H9 (cell line): ENCODE measurements at regions not wholly inside any gene's neighbourhood (a gene's known extent, or its start where the extent isn't known, plus 50 kb on each side); places are given as distances from the start of the nearest gene placed in this dataset.

Source experiments
- DNase-seq: peaks from one replicate; pipeline ENCODE4 v3.0.0-alpha.2; 2017
- H2AFZ ChIP-seq: one replicate; pipeline ENCODE4 v1.6.1; 2013; ENCODE audit warnings: mild to moderate bottlenecking, low read length, control low read depth, moderate library complexity
- H2AK5ac ChIP-seq: 2 replicates; pipeline ENCODE4 v1.6.1; 2013; ENCODE audit warnings: low read length, control low read depth, mixed read lengths; ENCODE audit not compliant: insufficient read length
- H2BK120ac ChIP-seq: one replicate; pipeline ENCODE4 v1.6.1; 2013; ENCODE audit warnings: low read depth, mild to moderate bottlenecking, low read length, control low read depth, inconsistent platforms; ENCODE audit not compliant: poor library complexity, severe bottlenecking
- H2BK12ac ChIP-seq: 2 replicates; pipeline ENCODE4 v1.6.1; 2013; ENCODE audit warnings: low read length, control low read depth, mixed read lengths, low read depth; ENCODE audit not compliant: insufficient read length
- H2BK15ac ChIP-seq: 2 replicates; pipeline ENCODE4 v1.6.1; 2013; ENCODE audit warnings: low read depth, low read length, control low read depth
- H2BK20ac ChIP-seq: one replicate; pipeline ENCODE4 v1.6.1; 2013; ENCODE audit warnings: low read depth, mild to moderate bottlenecking, low read length, control low read depth, inconsistent platforms; ENCODE audit not compliant: poor library complexity, severe bottlenecking
- H2BK5ac ChIP-seq: 2 replicates; pipeline ENCODE4 v1.6.1; 2013; ENCODE audit warnings: low read length, control low read depth, mixed read lengths; ENCODE audit not compliant: insufficient read length
- H3K14ac ChIP-seq: 2 replicates; pipeline ENCODE4 v1.6.1; 2013; ENCODE audit warnings: low read length, control low read depth; ENCODE audit not compliant: insufficient read depth
- H3K18ac ChIP-seq: 2 replicates; pipeline ENCODE4 v1.6.1; 2013; ENCODE audit warnings: low read depth, mild to moderate bottlenecking, mixed read lengths, low read length, control low read depth; ENCODE audit not compliant: insufficient read length
- H3K23ac ChIP-seq: 2 replicates; pipeline ENCODE4 v1.6.1; 2013; ENCODE audit warnings: low read length, control low read depth, mixed read lengths, low read depth; ENCODE audit not compliant: insufficient read length
- H3K23me2 ChIP-seq: 2 replicates; pipeline ENCODE4 v1.6.1; 2013; ENCODE audit warnings: low read depth, mild to moderate bottlenecking, mixed read lengths, low read length, control low read depth; ENCODE audit not compliant: insufficient read length, poor library complexity, severe bottlenecking
- H3K27ac ChIP-seq: 2 replicates; pipeline ENCODE4 v1.5.1; 2013; ENCODE audit warnings: low read length, control low read depth, mixed read lengths, low read depth; ENCODE audit not compliant: insufficient read length
- H3K27me3 ChIP-seq: 2 replicates; pipeline ENCODE4 v1.6.1; 2013; ENCODE audit warnings: low read length, control low read depth, inconsistent platforms; ENCODE audit not compliant: insufficient read depth
- H3K4ac ChIP-seq: 2 replicates; pipeline ENCODE4 v1.6.1; 2013; ENCODE audit warnings: low read depth, mild to moderate bottlenecking, control low read depth, inconsistent platforms, low read length, moderate library complexity
- H3K4me1 ChIP-seq: 2 replicates; pipeline ENCODE4 v1.6.1; 2013; ENCODE audit warnings: low read length, control low read depth, inconsistent platforms; ENCODE audit not compliant: insufficient read depth
- H3K4me2 ChIP-seq: 2 replicates; pipeline ENCODE4 v1.6.1; 2013; ENCODE audit warnings: low read length, control low read depth, mixed read lengths; ENCODE audit not compliant: insufficient read length, insufficient read depth
- H3K56ac ChIP-seq: 2 replicates; pipeline ENCODE4 v1.6.1; 2013; ENCODE audit warnings: low read depth, mild to moderate bottlenecking, mixed read lengths, low read length, control low read depth; ENCODE audit not compliant: insufficient read length
- H3K79me1 ChIP-seq: 2 replicates; pipeline ENCODE4 v1.6.1; 2013; ENCODE audit warnings: low read depth, mild to moderate bottlenecking, moderate library complexity, low read length, control low read depth, inconsistent platforms; ENCODE audit not compliant: insufficient read depth, poor library complexity, severe bottlenecking
- H3K79me2 ChIP-seq: 2 replicates; pipeline ENCODE4 v1.6.1; 2013; ENCODE audit warnings: low read length, control low read depth, inconsistent platforms; ENCODE audit not compliant: insufficient read depth
- H3K9ac ChIP-seq: 2 replicates; pipeline ENCODE4 v1.6.1; 2013; ENCODE audit warnings: low read length, control low read depth, mixed read lengths; ENCODE audit not compliant: insufficient read length; ENCODE audit errors: extremely low read depth
- H3K9me3 ChIP-seq: one replicate; pipeline ENCODE4 v1.6.1; 2013; ENCODE audit warnings: low read depth, low read length, inconsistent platforms; ENCODE audit not compliant: control insufficient read depth
- H3T11ph ChIP-seq: one replicate; pipeline ENCODE4 v1.6.1; 2013; ENCODE audit warnings: mild to moderate bottlenecking, low read length, control low read depth, inconsistent platforms
- H4K20me1 ChIP-seq: one replicate; pipeline ENCODE4 v1.6.1; 2013; ENCODE audit not compliant: control insufficient read depth, insufficient read length, insufficient read depth
- H4K5ac ChIP-seq: 2 replicates; pipeline ENCODE4 v1.6.1; 2013; ENCODE audit warnings: low read depth, mild to moderate bottlenecking, mixed read lengths, low read length, control low read depth; ENCODE audit not compliant: insufficient read length
- H4K8ac ChIP-seq: replicated peaks from 2 replicates; pipeline ENCODE4 v1.6.1; 2013; ENCODE audit warnings: low read length, control low read depth, mixed read lengths, low read depth; ENCODE audit not compliant: insufficient read length
- H4K91ac ChIP-seq: 2 replicates; pipeline ENCODE4 v1.6.1; 2013; ENCODE audit warnings: low read depth, mild to moderate bottlenecking, moderate library complexity, mixed read lengths, low read length, control low read depth; ENCODE audit not compliant: insufficient read length
- H3K27ac Mint-ChIP-seq, 3 experiments: 2 replicates in 2 of 3; 3 replicates in 1 of 3; pipeline ENCODE4 v1.8.0; 2020 to 2021; ENCODE audit warnings: mixed read lengths in 3 of 3, mild to moderate bottlenecking in 1 of 3, moderate library complexity in 1 of 3
- H3K27me3 Mint-ChIP-seq: 2 replicates; pipeline ENCODE4 v1.8.0; 2021; ENCODE audit warnings: low read depth, mild to moderate bottlenecking, moderate library complexity, mixed read lengths
- H3K36me3 Mint-ChIP-seq, 3 experiments: 2 replicates in 2 of 3; 3 replicates in 1 of 3; pipeline ENCODE4 v1.8.0; 2020 to 2021; ENCODE audit warnings: low read depth in 3 of 3, mixed read lengths in 3 of 3; ENCODE audit not compliant: insufficient read depth in 1 of 3
- H3K4me1 Mint-ChIP-seq, 2 experiments: 2 replicates each; pipeline ENCODE4 v1.8.0; 2020; ENCODE audit warnings: mixed read lengths in 2 of 2
- H3K4me3 Mint-ChIP-seq, 2 experiments: 2 replicates in 1 of 2; 3 replicates in 1 of 2; pipeline ENCODE4 v1.8.0; 2020 to 2021; ENCODE audit warnings: mild to moderate bottlenecking in 2 of 2, mixed read lengths in 2 of 2, moderate library complexity in 1 of 2
- H3K9me3 Mint-ChIP-seq, 2 experiments: 2 replicates in 1 of 2; 3 replicates in 1 of 2; pipeline ENCODE4 v1.8.0; 2020; ENCODE audit warnings: mild to moderate bottlenecking in 2 of 2, mixed read lengths in 2 of 2, moderate library complexity in 1 of 2
- CTCF ChIP-seq: fragments of 200-600 bp; sonication (generic); conservative IDR thresholded peaks from 3 replicates; pipeline ENCODE4 v1.8.0; 2021; ENCODE audit warnings: antibody characterized with exemption, mild to moderate bottlenecking
- WGBS: extraction: QIAGEN DNeasy Blood & Tissue Kit; methylation state at CpG from one replicate; pipeline ENCODE4 v1.1.7; 2013; ENCODE audit warnings: missing lambda C conversion rate, low lambda C conversion rate, mixed read lengths; ENCODE audit not compliant: insufficient read length; ENCODE audit errors: extremely low coverage; 5-methylcytosine and 5-hydroxymethylcytosine counted together

- no peaks in the 10 kb centered on the region for H3K4me1 Mint-ChIP-seq
- DNase-seq = no peak
- H3K27ac Mint-ChIP-seq = no peak overlapping the region
- no peak overlapping the region for H3K4me2 ChIP-seq
- no peaks in the 10 kb centered on the region for H3K23me2 ChIP-seq
- no peaks in the 10 kb centered on the region for H3K79me2 ChIP-seq
- H3K4ac ChIP-seq = no peak overlapping the region
- H4K20me1 ChIP-seq = no peaks in the 10 kb centered on the region
- H3K79me1 ChIP-seq = no peaks in the 10 kb centered on the region
- no peak overlapping the region for H2AFZ ChIP-seq
- H3K27me3 Mint-ChIP-seq = no peaks in the 10 kb centered on the region
- H3K18ac ChIP-seq = no peak overlapping the region
- no peak overlapping the region for H3K14ac ChIP-seq
- H3T11ph ChIP-seq = no peak overlapping the region
- H3K9me3 ChIP-seq = no peaks in the 10 kb centered on the region
- no peak overlapping the region for H3K9ac ChIP-seq
- no peak overlapping the region for H4K8ac ChIP-seq
- no peak overlapping the region for H4K91ac ChIP-seq
- no peak overlapping the region for H2BK20ac ChIP-seq
- no peak overlapping the region for H2BK12ac ChIP-seq
- no peaks in the 10 kb centered on the region for H3K27me3 ChIP-seq
- no peak overlapping the region for H3K23ac ChIP-seq
- no peak overlapping the region for H2AK5ac ChIP-seq
- H3K56ac ChIP-seq = no peak overlapping the region
- H3K9me3 Mint-ChIP-seq = no peaks in the 10 kb centered on the region
- TF ChIP-seq CTCF = no peak
- no peak overlapping the region for H4K5ac ChIP-seq
- H2BK5ac ChIP-seq = no peak overlapping the region
- no peak overlapping the region for H2BK15ac ChIP-seq
- no peak overlapping the region for H3K4me3 Mint-ChIP-seq
- H3K4me1 ChIP-seq = no peaks in the 10 kb centered on the region
- H3K27ac ChIP-seq = no peak overlapping the region
- H3K36me3 Mint-ChIP-seq = no peaks in the 10 kb centered on the region
- H2BK120ac ChIP-seq = no peak overlapping the region
- no CpG with 5 or more reads among the region's 3 CpGs for WGBS
Measured at GRCh38 chr9:11142965-11143738, 530.4 kb upstream of the PTPRD start.
